IPS-18a (cell line): ENCODE measurements at regions not wholly inside any gene's neighbourhood (a gene's known extent, or its start where the extent isn't known, plus 50 kb on each side); places are given as distances from the start of the nearest gene placed in this dataset.

Source experiments
- H3K27ac ChIP-seq: one replicate; pipeline ENCODE4 v1.5.1; 2013; ENCODE audit warnings: low read length
- H3K27me3 ChIP-seq: one replicate; pipeline ENCODE4 v1.6.1; 2013; ENCODE audit warnings: mild to moderate bottlenecking, low read length; ENCODE audit not compliant: control insufficient read depth, insufficient read depth
- H3K36me3 ChIP-seq: one replicate; pipeline ENCODE4 v1.6.1; 2013; ENCODE audit warnings: low read depth, low read length; ENCODE audit not compliant: control insufficient read depth
- H3K4me1 ChIP-seq: one replicate; pipeline ENCODE4 v1.6.1; 2013; ENCODE audit warnings: low read depth, low read length; ENCODE audit not compliant: control insufficient read depth
- H3K4me3 ChIP-seq: one replicate; pipeline ENCODE4 v1.5.1; 2013; ENCODE audit warnings: low read length
- H3K9ac ChIP-seq: one replicate; pipeline ENCODE4 v1.6.1; 2013; ENCODE audit warnings: mild to moderate bottlenecking, low read length, moderate library complexity
- H3K9me3 ChIP-seq: one replicate; pipeline ENCODE4 v1.6.1; 2013; ENCODE audit warnings: low read depth, low read length; ENCODE audit not compliant: control insufficient read depth

DNA sequence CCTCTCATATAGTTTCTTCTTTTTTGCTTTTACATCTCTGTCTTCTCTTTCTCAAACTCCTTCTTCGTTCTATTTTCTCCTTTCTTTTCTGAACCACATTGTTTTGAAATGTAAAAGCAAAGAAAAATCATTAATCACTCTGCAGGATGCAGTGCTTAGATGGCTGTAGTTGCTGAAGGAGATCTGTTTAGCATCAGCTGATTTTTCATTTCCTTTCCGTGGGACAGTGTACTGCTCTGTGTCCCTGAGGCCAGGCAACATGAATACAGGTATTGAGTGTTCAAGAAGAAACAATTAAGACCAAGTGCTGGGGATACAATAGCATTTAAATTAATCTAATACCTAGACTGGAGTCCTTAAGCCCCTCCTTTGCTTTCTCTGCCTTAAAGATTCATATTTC, 257.2 kb upstream of the SPAG17 start:
- H3K27me3 ChIP-seq = no peaks in the 10 kb centered on the region
- H3K27ac ChIP-seq = no peak overlapping the region
- H3K36me3 ChIP-seq = no peaks in the 10 kb centered on the region
- no peak overlapping the region for H3K4me3 ChIP-seq
- H3K4me1 ChIP-seq = no peaks in the 10 kb centered on the region
- H3K9me3 ChIP-seq = no peaks in the 10 kb centered on the region
- H3K9ac ChIP-seq = no peak overlapping the region

- H3K36me3 ChIP-seq = no peaks in the 10 kb centered on the region
- H3K4me3 ChIP-seq = no peak overlapping the region
- no peaks in the 10 kb centered on the region for H3K9me3 ChIP-seq
- no peaks in the 10 kb centered on the region for H3K27me3 ChIP-seq
- H3K4me1 ChIP-seq = no peaks in the 10 kb centered on the region
- no peak overlapping the region for H3K27ac ChIP-seq
- H3K9ac ChIP-seq = no peak overlapping the region
Observed at GRCh38 chr1:118437664-118438063, 252.6 kb upstream of the SPAG17 start.

DNA sequence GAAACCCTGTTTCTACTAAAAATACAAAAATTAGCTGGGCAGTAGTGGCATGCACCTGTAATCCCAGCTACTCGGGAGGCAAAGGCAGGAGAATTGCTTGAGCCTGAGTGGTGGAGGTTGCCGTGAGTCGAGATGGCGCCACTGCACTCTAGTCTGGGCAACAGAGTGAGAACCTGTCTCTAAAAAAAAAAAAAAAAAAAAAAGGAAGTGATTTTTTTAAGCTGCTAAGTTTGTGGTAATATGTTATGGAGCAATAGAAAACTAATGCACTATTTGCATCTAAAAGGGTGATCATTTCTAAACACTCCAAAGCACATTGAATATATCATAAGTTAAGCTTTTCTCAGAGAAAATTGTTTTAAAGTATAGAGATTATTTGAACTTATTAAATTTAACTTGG, 244.8 kb upstream of the SPAG17 start:
- Histone ChIP-seq H3K36me3 (no peaks in the 10 kb centered on the region), H3K4me1 (no peaks in the 10 kb centered on the region), H3K9me3 (no peaks in the 10 kb centered on the region), H3K9ac (no peak overlapping the region), H3K27ac (no peak overlapping the region), H3K27me3 (no peaks in the 10 kb centered on the region), H3K4me3 (no peak overlapping the region)

DNA sequence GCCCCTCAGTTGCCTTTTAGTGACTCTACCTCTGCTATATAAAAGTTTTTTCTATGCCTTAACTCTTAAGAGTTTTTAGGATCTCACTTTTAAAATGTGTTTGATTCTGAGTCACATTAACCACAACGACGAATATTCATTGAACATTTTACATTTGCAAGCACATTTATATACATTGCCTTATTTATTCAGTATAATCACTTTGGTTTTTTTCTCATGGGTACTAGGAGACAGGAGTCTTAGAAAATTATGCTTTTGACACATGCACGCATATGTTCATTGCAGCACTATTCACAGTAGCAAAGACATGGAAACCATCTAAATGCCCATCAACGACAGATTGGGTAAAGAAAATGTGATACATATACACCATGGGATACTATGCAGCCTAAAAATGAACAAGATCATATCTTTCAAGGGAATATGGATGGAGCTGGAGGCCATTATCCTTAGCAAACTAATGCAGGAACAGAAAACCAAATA, 236.9 kb upstream of the SPAG17 start:
- H3K9me3 ChIP-seq = no peaks in the 10 kb centered on the region
- no peak overlapping the region for H3K27ac ChIP-seq

GRCh38 chr1:118404024-118404423, 219.0 kb upstream of the SPAG17 start:
- Histone ChIP-seq H3K9ac (no peak overlapping the region), H3K4me3 (no peak overlapping the region), H3K27ac (no peak overlapping the region), H3K27me3 (no peaks in the 10 kb centered on the region), H3K9me3 (no peaks in the 10 kb centered on the region), H3K4me1 (no peaks in the 10 kb centered on the region), H3K36me3 (no peaks in the 10 kb centered on the region)

More for the DNA sequence above, 236.9 kb upstream of the SPAG17 start:
- no peak overlapping the region for H3K9ac ChIP-seq
- no peaks in the 10 kb centered on the region for H3K36me3 ChIP-seq
- H3K4me3 ChIP-seq = no peak overlapping the region
- no peaks in the 10 kb centered on the region for H3K4me1 ChIP-seq
- no peaks in the 10 kb centered on the region for H3K27me3 ChIP-seq

DNA sequence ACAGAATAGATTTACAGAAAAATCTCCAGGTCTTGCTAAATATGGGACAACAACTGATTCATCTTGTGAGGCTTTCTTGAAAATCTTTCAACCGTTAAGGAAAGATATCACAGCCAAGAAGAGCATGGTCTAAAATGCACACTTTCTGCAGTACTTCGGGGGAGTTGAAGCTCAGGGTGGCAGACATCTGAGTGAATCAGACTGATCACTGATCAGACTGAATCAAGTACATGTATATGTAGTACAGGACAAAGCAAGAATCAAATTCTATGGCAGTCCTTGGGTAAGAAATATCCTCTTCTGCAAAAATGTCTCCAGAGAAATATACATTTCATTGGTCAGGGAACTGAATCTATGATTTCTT, 212.4 kb upstream of the SPAG17 start:
- Histone ChIP-seq H3K9ac (no peak overlapping the region), H3K36me3 (no peaks in the 10 kb centered on the region), H3K9me3 (no peaks in the 10 kb centered on the region), H3K4me1 (no peaks in the 10 kb centered on the region), H3K27me3 (no peaks in the 10 kb centered on the region), H3K4me3 (no peak overlapping the region), H3K27ac (no peak overlapping the region)

DNA sequence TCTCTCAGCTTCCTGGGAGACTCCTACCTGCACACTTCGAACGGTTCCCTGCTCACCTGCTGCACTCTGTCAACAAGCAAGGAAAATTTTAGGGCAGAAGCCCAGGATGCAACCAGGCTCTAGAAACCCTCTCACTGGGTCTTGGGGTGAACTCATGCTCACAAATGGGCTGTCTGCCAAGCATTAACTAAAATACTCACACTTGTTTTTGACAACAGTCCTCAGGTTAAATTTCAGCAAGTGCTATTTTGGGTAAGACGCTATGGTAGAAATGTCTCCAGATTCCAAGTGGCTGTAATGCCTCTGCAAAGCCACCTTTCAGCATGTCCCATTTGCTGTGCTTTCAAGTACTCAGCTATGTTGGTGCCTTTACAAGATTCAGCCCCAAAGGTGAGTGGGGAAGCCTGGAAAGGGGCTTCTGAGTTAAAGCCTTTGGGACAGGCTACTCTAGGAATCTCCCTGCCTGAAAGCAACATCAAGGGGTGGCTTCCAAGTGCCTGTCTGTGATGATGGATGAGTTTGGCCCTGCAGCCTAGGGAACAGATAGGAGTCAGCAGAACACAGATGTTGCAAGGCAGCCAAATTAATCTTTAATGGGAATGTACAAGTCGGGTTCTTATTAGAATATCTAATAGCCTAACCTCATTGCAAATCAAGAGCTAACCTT, 211.9 kb upstream of the SPAG17 start:
- Histone ChIP-seq H3K9me3 (no peaks in the 10 kb centered on the region), H3K9ac (no peak overlapping the region), H3K36me3 (no peaks in the 10 kb centered on the region), H3K27me3 (no peaks in the 10 kb centered on the region), H3K4me3 (no peak overlapping the region), H3K4me1 (no peaks in the 10 kb centered on the region), H3K27ac (no peak overlapping the region)

DNA sequence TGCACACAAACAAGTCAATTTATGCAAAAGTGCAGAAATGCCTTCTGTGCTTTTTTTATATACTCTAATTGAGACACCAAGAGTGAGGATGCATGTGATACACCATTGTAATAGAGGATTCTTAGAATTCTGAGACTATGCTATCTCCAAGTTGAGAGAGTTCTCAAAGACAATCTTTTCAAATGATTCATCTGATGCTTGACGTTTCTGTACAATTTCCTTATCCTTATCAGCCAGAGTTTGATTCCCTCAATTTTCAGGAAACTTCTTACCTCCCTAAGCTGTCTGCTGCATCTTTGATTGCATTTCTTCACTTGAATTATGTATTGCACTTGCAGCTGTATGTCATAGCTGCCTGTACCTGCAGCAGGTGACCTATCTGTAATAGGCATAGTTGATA, 211.3 kb upstream of the SPAG17 start:
- no peaks in the 10 kb centered on the region for H3K36me3 ChIP-seq
- no peaks in the 10 kb centered on the region for H3K27me3 ChIP-seq
- H3K4me3 ChIP-seq = no peak overlapping the region
- H3K27ac ChIP-seq = no peak overlapping the region
- no peaks in the 10 kb centered on the region for H3K4me1 ChIP-seq
- no peak overlapping the region for H3K9ac ChIP-seq
- no peaks in the 10 kb centered on the region for H3K9me3 ChIP-seq

DNA sequence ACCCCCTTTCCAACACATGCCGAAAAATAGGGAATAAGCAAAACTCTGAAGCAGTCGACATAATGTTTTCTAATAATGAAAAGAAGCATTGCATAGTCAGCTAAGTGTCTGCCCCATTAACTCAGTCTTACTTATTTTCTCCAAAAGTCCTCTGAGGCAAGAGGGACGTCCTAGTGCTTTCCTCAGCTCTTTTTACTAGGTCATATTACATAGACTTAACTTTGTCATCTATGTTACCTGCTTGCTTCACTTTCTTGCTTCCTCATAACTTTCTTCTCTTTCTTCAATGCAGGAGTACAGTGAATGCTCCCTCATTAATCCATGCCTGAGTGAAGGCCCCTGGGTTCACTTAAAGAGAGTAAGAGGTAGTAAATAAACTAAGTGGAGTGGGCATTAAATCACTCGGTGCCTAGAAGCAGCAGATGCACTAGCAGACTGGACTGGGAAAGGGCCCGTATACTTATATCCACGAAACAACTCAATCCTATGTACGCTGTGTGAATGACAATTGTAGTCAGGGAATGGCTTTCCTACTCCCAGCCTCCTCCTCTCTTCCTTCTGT, 210.5 kb upstream of the SPAG17 start:
- H3K9ac ChIP-seq = no peak overlapping the region

DNA sequence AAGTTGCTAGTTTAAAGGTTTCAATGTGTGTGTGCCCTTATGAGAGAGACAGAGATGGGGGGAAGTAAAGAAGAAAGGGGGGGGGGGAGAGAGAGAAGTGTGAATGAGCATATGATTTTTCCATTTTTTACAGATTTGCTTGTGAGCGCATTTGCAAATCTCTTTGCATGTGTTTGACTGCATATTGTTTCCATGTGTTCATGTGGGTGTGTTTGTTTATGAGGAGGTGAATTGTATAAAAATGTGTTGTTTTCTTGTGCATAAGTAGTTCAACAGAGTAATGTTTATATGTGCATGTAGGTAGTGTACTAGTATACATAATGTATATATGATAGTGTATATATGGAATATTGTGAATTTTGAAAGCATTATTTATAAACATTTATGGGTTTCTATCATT, 205.9 kb upstream of the SPAG17 start:
- no peak overlapping the region for H3K9ac ChIP-seq
- no peaks in the 10 kb centered on the region for H3K4me1 ChIP-seq

More for the DNA sequence above, 210.5 kb upstream of the SPAG17 start:
- Histone ChIP-seq H3K4me3 (no peak overlapping the region), H3K27me3 (no peaks in the 10 kb centered on the region), H3K9me3 (no peaks in the 10 kb centered on the region), H3K4me1 (no peaks in the 10 kb centered on the region), H3K36me3 (no peaks in the 10 kb centered on the region), H3K27ac (no peak overlapping the region)

DNA sequence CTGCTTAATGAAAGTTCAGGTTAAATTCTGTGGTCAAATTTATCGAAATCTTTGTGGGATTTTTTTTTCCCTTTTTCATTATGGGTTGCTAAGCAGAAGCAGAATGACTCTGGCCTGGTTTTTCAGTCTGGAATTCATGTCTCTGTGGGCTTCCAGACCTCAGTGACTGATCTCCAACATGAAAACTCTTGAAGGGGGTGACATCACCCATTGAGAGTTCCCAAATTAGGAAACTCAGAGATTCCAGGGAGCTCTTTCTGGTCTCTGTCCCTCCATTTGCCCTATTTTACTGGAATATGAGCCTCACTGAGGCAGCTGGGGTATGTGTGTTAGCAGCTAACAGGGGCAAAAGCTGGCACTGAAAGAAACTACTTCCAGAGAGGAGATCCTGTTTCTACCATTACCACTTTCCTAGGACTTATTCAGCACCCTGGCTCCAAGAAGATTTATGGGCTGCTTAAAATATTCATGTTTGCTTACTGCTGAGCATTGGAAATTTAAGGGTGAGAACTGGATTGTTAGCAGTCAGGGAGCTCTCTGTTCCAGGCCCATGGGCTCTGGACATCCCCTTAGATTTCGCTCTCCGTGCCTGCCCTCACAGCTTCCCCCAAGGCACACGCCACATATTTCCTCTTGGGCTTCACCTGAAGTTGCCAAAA, 203.4 kb upstream of the SPAG17 start:
- H3K27ac ChIP-seq = no peak overlapping the region

More for the DNA sequence above, 205.9 kb upstream of the SPAG17 start:
- Histone ChIP-seq H3K4me3 (no peak overlapping the region), H3K27me3 (no peaks in the 10 kb centered on the region), H3K9me3 (no peaks in the 10 kb centered on the region), H3K36me3 (no peaks in the 10 kb centered on the region), H3K27ac (no peak overlapping the region)

More for the DNA sequence above, 203.4 kb upstream of the SPAG17 start:
- Histone ChIP-seq H3K9me3 (no peaks in the 10 kb centered on the region), H3K9ac (no peak overlapping the region), H3K27me3 (no peaks in the 10 kb centered on the region), H3K4me3 (no peak overlapping the region), H3K4me1 (no peaks in the 10 kb centered on the region), H3K36me3 (no peaks in the 10 kb centered on the region)
